ENCODE measurements at regions not wholly inside any gene's neighbourhood (a gene's known extent, or its start where the extent isn't known, plus 50 kb on each side); places are given as distances from the start of the nearest gene placed in this dataset.

- TF ChIP-seq NFYB (CRISPR knock-in tag; conservative IDR thresholded peaks at IDR 0.05; ENCODE audit: low read depth) = no peak
- no peak for TF ChIP-seq E2F4 (CRISPR knock-in tag; IDR thresholded peaks at IDR 0.05; ENCODE audit: borderline replicate concordance, low read depth)
- TF ChIP-seq ZSCAN18 (CRISPR knock-in tag; IDR thresholded peaks at IDR 0.05) = no peak
- TF ChIP-seq ARID4B (CRISPR knock-in tag; IDR thresholded peaks at IDR 0.05; ENCODE audit: borderline replicate concordance) = no peak
- TF ChIP-seq SMAD3 (CRISPR knock-in tag; IDR thresholded peaks at IDR 0.05; ENCODE audit: borderline replicate concordance) = no peak
- TF ChIP-seq CTCF (IDR thresholded peaks at IDR 0.05) = no peak
- TF ChIP-seq USF2 (CRISPR knock-in tag; IDR thresholded peaks at IDR 0.05) = no peak
- no peak for TF ChIP-seq SP1 (CRISPR knock-in tag; conservative IDR thresholded peaks at IDR 0.05)
- TF ChIP-seq CREB1 (CRISPR knock-in tag; IDR thresholded peaks at IDR 0.05) = no peak
- no peak for TF ChIP-seq SMAD4 (CRISPR knock-in tag; IDR thresholded peaks at IDR 0.05)
Measured at GRCh38 chr2:215603440-215603839, 167.6 kb upstream of the FN1 start.
